ENCODE measurements at regions not wholly inside any gene's neighbourhood (a gene's known extent, or its start where the extent isn't known, plus 50 kb on each side); places are given as distances from the start of the nearest gene placed in this dataset.
"Not testable (repeated sequence)": the region's sequence is repeated elsewhere in the genome, so short reads cannot be mapped to it uniquely, and the experiment has no call there.

DNA sequence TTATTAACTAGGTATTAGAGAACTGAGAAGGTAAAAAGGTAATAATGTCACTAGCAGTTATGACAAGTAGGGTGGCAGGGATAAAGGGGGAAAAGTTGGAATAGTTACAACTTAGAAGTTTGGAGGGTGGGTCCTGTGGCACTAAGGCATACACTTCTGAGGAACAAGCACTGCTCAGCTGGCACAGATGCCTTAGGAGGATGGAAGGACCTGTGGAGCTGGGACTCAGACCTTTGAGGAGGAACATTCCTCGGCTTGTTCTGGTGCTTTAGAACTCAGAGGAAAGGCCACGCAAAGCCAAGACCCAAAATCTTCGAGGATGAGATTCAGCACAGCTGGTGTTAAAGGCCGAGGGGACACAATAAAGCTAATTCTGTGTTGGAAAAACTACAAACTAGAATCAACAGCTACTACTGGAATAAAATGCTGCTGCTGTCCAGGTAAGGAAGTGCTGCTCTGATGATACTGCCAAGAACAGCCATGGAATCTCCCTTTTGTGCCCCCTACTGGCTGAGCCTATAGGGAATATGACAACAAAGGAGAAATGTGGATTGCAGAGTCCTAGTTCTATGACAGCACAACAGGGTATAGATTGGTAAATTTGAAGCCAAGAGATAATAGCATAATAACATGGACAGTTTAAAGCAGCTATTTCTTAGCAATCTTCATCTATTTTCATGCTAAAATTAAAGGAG lies 126.7 kb downstream of the SLC25A46 start:
- peak; percentile 67 for DNase-seq (ENCODE audit: low read depth)
- TF ChIP-seq, protein P1, sequence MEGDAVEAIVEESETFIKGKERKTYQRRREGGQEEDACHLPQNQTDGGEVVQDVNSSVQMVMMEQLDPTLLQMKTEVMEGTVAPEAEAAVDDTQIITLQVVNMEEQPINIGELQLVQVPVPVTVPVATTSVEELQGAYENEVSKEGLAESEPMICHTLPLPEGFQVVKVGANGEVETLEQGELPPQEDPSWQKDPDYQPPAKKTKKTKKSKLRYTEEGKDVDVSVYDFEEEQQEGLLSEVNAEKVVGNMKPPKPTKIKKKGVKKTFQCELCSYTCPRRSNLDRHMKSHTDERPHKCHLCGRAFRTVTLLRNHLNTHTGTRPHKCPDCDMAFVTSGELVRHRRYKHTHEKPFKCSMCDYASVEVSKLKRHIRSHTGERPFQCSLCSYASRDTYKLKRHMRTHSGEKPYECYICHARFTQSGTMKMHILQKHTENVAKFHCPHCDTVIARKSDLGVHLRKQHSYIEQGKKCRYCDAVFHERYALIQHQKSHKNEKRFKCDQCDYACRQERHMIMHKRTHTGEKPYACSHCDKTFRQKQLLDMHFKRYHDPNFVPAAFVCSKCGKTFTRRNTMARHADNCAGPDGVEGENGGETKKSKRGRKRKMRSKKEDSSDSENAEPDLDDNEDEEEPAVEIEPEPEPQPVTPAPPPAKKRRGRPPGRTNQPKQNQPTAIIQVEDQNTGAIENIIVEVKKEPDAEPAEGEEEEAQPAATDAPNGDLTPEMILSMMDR (IDR thresholded peaks at IDR 0.05; ENCODE audit: low read length, missing control alignments) = peak; percentile 85
- no peak overlapping the region for H3K4me3 ChIP-seq (replicated peaks; ENCODE audit: low read depth, low read length)

GRCh38 chr5:110869927-110870326 lies 131.1 kb downstream of the SLC25A46 start:
- TF ChIP-seq, protein P1 (IDR thresholded peaks at IDR 0.05; ENCODE audit: low read length, missing control alignments) = no peak
- no peak overlapping the region for H3K4me3 ChIP-seq (replicated peaks; ENCODE audit: low read depth, low read length)
- no peak for DNase-seq (ENCODE audit: low read depth)

DNA sequence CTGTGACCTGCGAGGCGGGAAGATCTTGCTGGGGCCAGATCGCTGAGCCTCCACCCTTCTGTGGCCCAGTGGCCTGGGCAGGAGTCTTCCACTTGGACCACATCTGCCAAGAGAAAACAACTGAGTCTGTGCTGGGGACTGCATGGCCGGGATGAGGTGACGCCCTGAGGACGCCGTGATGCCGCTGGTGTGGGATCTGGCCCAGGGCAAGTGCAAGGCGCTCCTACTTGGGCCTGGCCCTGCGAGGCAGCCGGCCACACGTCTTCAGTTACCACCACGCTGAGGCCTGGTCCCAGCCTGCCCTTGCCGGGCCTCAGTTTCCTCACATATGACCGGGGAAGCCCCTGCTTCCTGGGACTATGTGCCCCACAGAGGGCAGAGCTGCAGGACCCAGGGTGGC lies 133.4 kb downstream of the SLC25A46 start:
- no peak for DNase-seq (ENCODE audit: low read depth)
- TF ChIP-seq, protein P1 (IDR thresholded peaks at IDR 0.05; ENCODE audit: low read length, missing control alignments) = no peak
- H3K4me3 ChIP-seq (replicated peaks; ENCODE audit: low read depth, low read length) = no peak overlapping the region

DNA sequence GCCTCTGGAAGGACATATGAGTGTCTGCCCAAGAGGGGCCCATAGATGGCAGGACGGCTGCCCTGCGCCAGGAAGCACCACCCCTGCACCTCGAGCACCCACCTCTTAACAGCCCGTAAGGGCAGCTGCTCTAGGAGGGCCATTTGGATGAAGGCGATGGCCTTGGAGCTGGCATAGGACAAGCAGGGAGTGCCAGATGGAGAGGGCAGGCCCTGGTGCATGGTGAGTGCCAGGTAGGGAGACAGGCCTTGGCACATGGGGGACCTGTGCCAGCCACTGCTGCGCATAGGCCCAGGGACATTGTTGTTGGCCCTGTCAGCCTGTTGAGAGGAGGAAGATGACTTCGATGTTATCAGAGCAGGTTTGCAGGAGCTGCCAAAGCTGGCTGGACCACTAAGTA lies 134.2 kb downstream of the SLC25A46 start:
- H3K4me3 ChIP-seq (replicated peaks; ENCODE audit: low read depth, low read length) = no peak overlapping the region
- no peak for DNase-seq (ENCODE audit: low read depth)
- TF ChIP-seq, protein P1 (IDR thresholded peaks at IDR 0.05; ENCODE audit: low read length, missing control alignments) = no peak

- DNase-seq (ENCODE audit: low read depth) = no peak
- H3K4me3 ChIP-seq (replicated peaks; ENCODE audit: low read depth, low read length) = no peak overlapping the region
- TF ChIP-seq, protein P1 (IDR thresholded peaks at IDR 0.05; ENCODE audit: low read length, missing control alignments) = no peak
Measured at GRCh38 chr5:110873773-110874437, 135.1 kb downstream of the SLC25A46 start.

DNA sequence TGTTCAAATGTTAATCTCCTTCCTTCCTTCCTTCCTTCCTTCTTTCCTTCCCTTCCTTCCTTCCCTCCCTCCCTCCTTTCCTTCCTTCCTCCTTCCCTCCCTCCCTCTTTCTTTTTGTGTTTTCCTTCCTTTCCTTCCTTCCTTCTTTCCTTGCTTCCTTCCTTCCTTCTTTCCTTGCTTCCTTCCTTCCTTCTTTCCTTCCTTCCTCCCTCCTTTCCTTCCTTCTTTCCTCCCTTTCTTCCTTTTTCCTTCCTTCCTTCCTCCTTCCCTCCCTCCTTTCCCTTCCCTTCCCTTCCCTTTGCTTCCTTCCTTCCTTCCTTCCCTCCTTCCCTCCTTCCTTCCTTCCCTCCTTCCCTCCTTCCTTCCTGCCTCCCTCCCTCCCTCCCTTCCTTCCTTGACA lies 136.3 kb downstream of the SLC25A46 start:
- not testable (repeated sequence) for DNase-seq (ENCODE audit: low read depth); H3K4me3 ChIP-seq (replicated peaks; ENCODE audit: low read depth, low read length)

DNA sequence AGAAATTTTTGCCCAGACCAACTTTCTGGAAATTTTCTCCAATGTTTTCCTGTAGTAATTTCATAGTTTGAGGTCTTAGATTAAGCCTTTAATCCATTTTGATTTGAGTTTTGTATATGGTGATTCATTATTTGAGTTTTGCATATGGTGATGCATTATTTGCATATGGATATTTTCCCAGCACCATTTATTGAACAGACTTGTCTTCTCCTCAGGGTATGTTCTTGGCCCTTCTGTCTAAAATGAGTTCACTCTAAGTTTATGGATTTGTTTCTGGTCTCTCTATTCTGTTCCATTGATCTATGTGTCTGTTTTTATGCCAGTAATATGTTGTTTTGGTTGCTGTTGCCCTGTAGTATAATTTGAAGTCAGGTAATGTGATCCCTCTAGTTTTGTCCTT lies 139.3 kb downstream of the SLC25A46 start:
- DNase-seq (ENCODE audit: low read depth) = no peak
- TF ChIP-seq, protein P1 (IDR thresholded peaks at IDR 0.05; ENCODE audit: low read length, missing control alignments) = no peak
- H3K4me3 ChIP-seq (replicated peaks; ENCODE audit: low read depth, low read length) = no peak overlapping the region
